Smooth muscle cell (in vitro differentiated cells): ENCODE measurements at regions not wholly inside any gene's neighbourhood (a gene's known extent, or its start where the extent isn't known, plus 50 kb on each side); places are given as distances from the start of the nearest gene placed in this dataset.

Source experiments
- DNase-seq: peaks from one replicate; lab custom pipeline; 2025; ENCODE audit not compliant: unreplicated experiment; lab: John Stamatoyannopoulos, UW
- H2AFZ ChIP-seq: fragments of 200-600 bp; sonication (generic); 2 replicates; pipeline ENCODE4 v1.6.0; 2016; ENCODE audit warnings: antibody characterized with exemption, low read depth, mild to moderate bottlenecking
- H3F3A ChIP-seq: fragments of 200-600 bp; sonication (generic); 2 replicates; pipeline ENCODE4 v1.6.0; 2017; ENCODE audit warnings: antibody characterized with exemption, low read depth
- H3K27ac ChIP-seq: fragments of 200-600 bp; sonication (generic); 2 replicates; pipeline ENCODE4 v1.5.1; 2016; ENCODE audit warnings: low read depth, mild to moderate bottlenecking
- H3K27me3 ChIP-seq: fragments of 200-600 bp; sonication (generic); 2 replicates; pipeline ENCODE4 v1.6.1; 2016; ENCODE audit warnings: low read depth, mild to moderate bottlenecking
- H3K36me3 ChIP-seq: fragments of 200-600 bp; sonication (generic); 2 replicates; pipeline ENCODE4 v1.5.1; 2016; ENCODE audit warnings: low read depth
- H3K4me1 ChIP-seq: fragments of 200-600 bp; sonication (generic); 2 replicates; pipeline ENCODE4 v1.5.1; 2016; ENCODE audit warnings: low read depth
- H3K4me2 ChIP-seq: fragments of 200-600 bp; sonication (generic); 2 replicates; pipeline ENCODE4 v1.6.0; 2016; ENCODE audit warnings: mild to moderate bottlenecking
- H3K4me3 ChIP-seq: fragments of 200-600 bp; sonication (generic); 2 replicates; pipeline ENCODE4 v1.5.1; 2016; ENCODE audit warnings: mild to moderate bottlenecking
- H3K79me2 ChIP-seq: fragments of 200-600 bp; sonication (generic); 2 replicates; pipeline ENCODE4 v1.6.0; 2016; ENCODE audit warnings: low read depth, mild to moderate bottlenecking
- H3K9ac ChIP-seq: fragments of 200-600 bp; sonication (generic); 2 replicates; pipeline ENCODE4 v1.6.0; 2016; ENCODE audit warnings: low read depth
- H3K9me3 ChIP-seq: fragments of 200-600 bp; sonication (generic); replicated peaks from 2 replicates; pipeline ENCODE4 v1.5.1; 2016; ENCODE audit warnings: low read depth
- H4K20me1 ChIP-seq: fragments of 200-600 bp; sonication (generic); 2 replicates; pipeline ENCODE4 v1.6.0; 2016; ENCODE audit warnings: low read depth
- WGBS: methylation state at CpG from one replicate; pipeline ENCODE4 v1.1.7; 2016; ENCODE audit warnings: low lambda C conversion rate; 5-methylcytosine and 5-hydroxymethylcytosine counted together
- TF ChIP-seq, protein P1 (sequence below): fragments of 200-600 bp; sonication (generic); IDR thresholded peaks from 2 replicates; pipeline ENCODE4 v1.5.1; 2017; ENCODE audit warnings: borderline replicate concordance, mild to moderate bottlenecking, antibody characterized with exemption; ENCODE audit not compliant: insufficient read depth, poor library complexity, severe bottlenecking

- 96% methylated on average over 10 of the region's 10 CpGs for WGBS
- Histone ChIP-seq H3K4me2 (no peak overlapping the region), H4K20me1 (no peaks in the 10 kb centered on the region)
Observed at GRCh38 chr11:32184723-32185376, 94.0 kb downstream of the RCN1 start.

DNA sequence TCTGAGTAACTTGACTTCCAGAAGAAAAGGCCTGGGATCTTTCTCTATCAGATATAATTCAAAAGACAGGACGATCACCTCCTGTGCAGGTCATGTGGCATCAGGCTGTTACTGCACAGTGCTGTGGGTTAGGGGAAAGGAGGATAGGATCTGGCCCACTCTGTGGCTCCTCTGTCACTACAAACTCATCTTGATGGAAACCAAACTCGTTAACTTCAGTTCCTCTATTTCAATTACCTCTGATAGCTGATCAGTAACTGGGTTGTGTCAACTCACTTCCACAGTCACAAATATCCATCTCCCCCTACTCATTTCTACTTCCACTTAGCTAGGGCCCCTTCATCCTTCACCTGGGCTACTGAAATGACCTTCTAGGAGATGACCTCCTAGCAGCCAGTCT is 95.2 kb downstream of the RCN1 start:
- Histone ChIP-seq H3K4me3 (no peak overlapping the region), H3K79me2 (no peaks in the 10 kb centered on the region), H3K9ac (no peak overlapping the region), H2AFZ (no peak overlapping the region), H3K4me2 (no peak overlapping the region), H3F3A (no peaks in the 10 kb centered on the region), H3K9me3 (no peaks in the 10 kb centered on the region), H3K27ac (no peak overlapping the region), H4K20me1 (no peaks in the 10 kb centered on the region), H3K27me3 (peaks cover 12% of the 10 kb centered on the region), H3K4me1 (no peaks in the 10 kb centered on the region), H3K36me3 (no peaks in the 10 kb centered on the region)
- 94% methylated on average over 2 of the region's 2 CpGs for WGBS
- TF ChIP-seq, protein P1, sequence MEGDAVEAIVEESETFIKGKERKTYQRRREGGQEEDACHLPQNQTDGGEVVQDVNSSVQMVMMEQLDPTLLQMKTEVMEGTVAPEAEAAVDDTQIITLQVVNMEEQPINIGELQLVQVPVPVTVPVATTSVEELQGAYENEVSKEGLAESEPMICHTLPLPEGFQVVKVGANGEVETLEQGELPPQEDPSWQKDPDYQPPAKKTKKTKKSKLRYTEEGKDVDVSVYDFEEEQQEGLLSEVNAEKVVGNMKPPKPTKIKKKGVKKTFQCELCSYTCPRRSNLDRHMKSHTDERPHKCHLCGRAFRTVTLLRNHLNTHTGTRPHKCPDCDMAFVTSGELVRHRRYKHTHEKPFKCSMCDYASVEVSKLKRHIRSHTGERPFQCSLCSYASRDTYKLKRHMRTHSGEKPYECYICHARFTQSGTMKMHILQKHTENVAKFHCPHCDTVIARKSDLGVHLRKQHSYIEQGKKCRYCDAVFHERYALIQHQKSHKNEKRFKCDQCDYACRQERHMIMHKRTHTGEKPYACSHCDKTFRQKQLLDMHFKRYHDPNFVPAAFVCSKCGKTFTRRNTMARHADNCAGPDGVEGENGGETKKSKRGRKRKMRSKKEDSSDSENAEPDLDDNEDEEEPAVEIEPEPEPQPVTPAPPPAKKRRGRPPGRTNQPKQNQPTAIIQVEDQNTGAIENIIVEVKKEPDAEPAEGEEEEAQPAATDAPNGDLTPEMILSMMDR: no peak
- no peak for DNase-seq

More at GRCh38 chr11:32184723-32185376, 94.0 kb downstream of the RCN1 start:
- no peaks in the 10 kb centered on the region for H3K4me1 ChIP-seq
- H3K36me3 ChIP-seq: no peaks in the 10 kb centered on the region
- peaks cover 21% of the 10 kb centered on the region for H3K27me3 ChIP-seq
- H3F3A ChIP-seq: no peaks in the 10 kb centered on the region
- no peak overlapping the region for H3K4me3 ChIP-seq
- DNase-seq: no peak
- H3K9me3 ChIP-seq: no peaks in the 10 kb centered on the region
- H2AFZ ChIP-seq: no peak overlapping the region
- H3K79me2 ChIP-seq: no peaks in the 10 kb centered on the region
- H3K27ac ChIP-seq: no peak overlapping the region
- H3K9ac ChIP-seq: no peak overlapping the region
- TF ChIP-seq, protein P1: no peak

DNA sequence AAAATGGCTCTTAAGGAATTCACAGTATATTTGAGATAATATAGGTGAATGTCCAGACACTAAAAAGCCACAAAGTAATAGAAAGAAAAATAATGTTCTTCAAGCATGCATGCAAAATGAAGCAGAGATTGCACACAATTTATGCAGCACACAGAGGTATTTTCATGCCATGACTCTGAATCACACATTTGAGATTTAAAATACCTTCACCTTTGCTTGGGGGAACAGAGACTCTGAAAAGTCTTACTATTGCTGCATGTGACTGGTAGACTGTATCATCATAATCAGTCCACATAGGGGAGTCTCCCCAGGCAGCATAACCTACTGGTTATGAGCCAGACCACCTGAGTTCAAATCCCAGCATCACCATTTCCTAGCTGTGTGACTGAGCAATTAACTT is 96.2 kb downstream of the RCN1 start:
- H3K4me2 ChIP-seq: no peak overlapping the region
- no peak overlapping the region for H3K9ac ChIP-seq
- no peaks in the 10 kb centered on the region for H4K20me1 ChIP-seq
- no peak for DNase-seq
- no peak overlapping the region for H3K4me3 ChIP-seq
- no peak overlapping the region for H2AFZ ChIP-seq
- TF ChIP-seq, protein P1: no peak
- H3F3A ChIP-seq: no peaks in the 10 kb centered on the region
- H3K36me3 ChIP-seq: no peaks in the 10 kb centered on the region
- H3K9me3 ChIP-seq: no peaks in the 10 kb centered on the region
- H3K27me3 ChIP-seq: peaks cover 10% of the 10 kb centered on the region
- no peak overlapping the region for H3K27ac ChIP-seq
- no peaks in the 10 kb centered on the region for H3K79me2 ChIP-seq
- H3K4me1 ChIP-seq: no peaks in the 10 kb centered on the region

- TF ChIP-seq, protein P1: no peak
Observed at GRCh38 chr11:32188785-32189184, 97.9 kb downstream of the RCN1 start.

More at GRCh38 chr11:32188785-32189184, 97.9 kb downstream of the RCN1 start:
- Histone ChIP-seq H3K9me3 (no peaks in the 10 kb centered on the region), H4K20me1 (no peaks in the 10 kb centered on the region), H3K79me2 (no peaks in the 10 kb centered on the region), H2AFZ (no peak overlapping the region), H3K9ac (no peak overlapping the region), H3K4me3 (no peak overlapping the region), H3K4me2 (no peak overlapping the region), H3F3A (no peaks in the 10 kb centered on the region), H3K27ac (no peak overlapping the region), H3K4me1 (no peaks in the 10 kb centered on the region), H3K36me3 (no peaks in the 10 kb centered on the region), H3K27me3 (peaks cover 14% of the 10 kb centered on the region)
- DNase-seq: no peak
- 88% methylated on average over 4 of the region's 4 CpGs for whole genome bisulfite sequencing
